ENCODE measurements at regions not wholly inside any gene's neighbourhood (a gene's known extent, or its start where the extent isn't known, plus 50 kb on each side); places are given as distances from the start of the nearest gene placed in this dataset.

GRCh38 chr2:216763396-216763795, 68.0 kb upstream of the IGFBP5 start:
- no peak for ATAC-seq
- Mint-ChIP-seq H3K4me1 (ENCODE audit: low read depth) (no peaks in the 10 kb centered on the region), H3K36me3 (ENCODE audit: low read depth) (no peaks in the 10 kb centered on the region), H3K27me3 (peaks cover 11% of the 10 kb centered on the region), H3K4me3 (no peak overlapping the region), H3K27ac (no peak overlapping the region), H3K9me3 (no peaks in the 10 kb centered on the region)
- intact Hi-C loops (cut with micrococcal nuclease), result no loop called here
- no peak for DNase-seq
- ChIA-PET POLR2A (no interaction called here), CTCF (interaction anchor here (0.9 kb wide), 1 partner anchor 75 kb away, joined by 3 read pairs; no protein-coding TSS in a partner anchor)
- TF ChIP-seq CTCF (IDR thresholded peaks at IDR 0.05), result no peak

GRCh38 chr2:216761809-216762208, 66.5 kb upstream of the IGFBP5 start:
- ChIA-PET POLR2A (no interaction called here), CTCF (no interaction called here)
- intact Hi-C loops (cut with micrococcal nuclease), result no loop called here
- no peak overlapping the region for H3K27ac Mint-ChIP-seq
- H3K4me1 Mint-ChIP-seq (ENCODE audit: low read depth), result no peaks in the 10 kb centered on the region
- H3K36me3 Mint-ChIP-seq (ENCODE audit: low read depth), result no peaks in the 10 kb centered on the region
- no peaks in the 10 kb centered on the region for H3K9me3 Mint-ChIP-seq
- H3K27me3 Mint-ChIP-seq, result peaks cover 8% of the 10 kb centered on the region
- DNase-seq, result no peak
- H3K4me3 Mint-ChIP-seq, result no peak overlapping the region
- no peak for ATAC-seq
- no peak for TF ChIP-seq CTCF (IDR thresholded peaks at IDR 0.05)

- no peak overlapping the region for H3K27ac Mint-ChIP-seq
- no peaks in the 10 kb centered on the region for H3K36me3 Mint-ChIP-seq (ENCODE audit: low read depth)
- ChIA-PET CTCF (no interaction called here), POLR2A (no interaction called here)
- ATAC-seq (no peak), DNase-seq (no peak)
- H3K9me3 Mint-ChIP-seq, result no peaks in the 10 kb centered on the region
- H3K4me1 Mint-ChIP-seq (ENCODE audit: low read depth), result no peaks in the 10 kb centered on the region
- peaks cover 8% of the 10 kb centered on the region for H3K27me3 Mint-ChIP-seq
- no peak for TF ChIP-seq CTCF (IDR thresholded peaks at IDR 0.05)
- intact Hi-C loops (cut with micrococcal nuclease), result no loop called here
- H3K4me3 Mint-ChIP-seq, result no peak overlapping the region
Observed at GRCh38 chr2:216761133-216761532, 65.8 kb upstream of the IGFBP5 start.

- POLR2A ChIA-PET, result interaction anchor here (0.6 kb wide), 1 partner anchor 15 kb away, joined by 3 read pairs; no protein-coding TSS in a partner anchor
Observed at GRCh38 chr2:216758256-216759155, 63.2 kb upstream of the IGFBP5 start.

More at GRCh38 chr2:216758256-216759155, 63.2 kb upstream of the IGFBP5 start:
- no peaks in the 10 kb centered on the region for H3K36me3 Mint-ChIP-seq (ENCODE audit: low read depth)
- H3K4me1 Mint-ChIP-seq (ENCODE audit: low read depth), result no peaks in the 10 kb centered on the region
- no peak overlapping the region for H3K27ac Mint-ChIP-seq
- DNase-seq (no peak), ATAC-seq (no peak)
- CTCF ChIA-PET, result interaction anchor here (0.9 kb wide), 1 partner anchor 18 kb away, joined by 3 read pairs; no protein-coding TSS in a partner anchor
- intact Hi-C loops (cut with micrococcal nuclease), result no loop called here
- no peaks in the 10 kb centered on the region for H3K27me3 Mint-ChIP-seq
- no peaks in the 10 kb centered on the region for H3K9me3 Mint-ChIP-seq
- H3K4me3 Mint-ChIP-seq, result no peak overlapping the region
- no peak for TF ChIP-seq CTCF (IDR thresholded peaks at IDR 0.05)
